ENCODE measurements at regions not wholly inside any gene's neighbourhood (a gene's known extent, or its start where the extent isn't known, plus 50 kb on each side); places are given as distances from the start of the nearest gene placed in this dataset.

DNA sequence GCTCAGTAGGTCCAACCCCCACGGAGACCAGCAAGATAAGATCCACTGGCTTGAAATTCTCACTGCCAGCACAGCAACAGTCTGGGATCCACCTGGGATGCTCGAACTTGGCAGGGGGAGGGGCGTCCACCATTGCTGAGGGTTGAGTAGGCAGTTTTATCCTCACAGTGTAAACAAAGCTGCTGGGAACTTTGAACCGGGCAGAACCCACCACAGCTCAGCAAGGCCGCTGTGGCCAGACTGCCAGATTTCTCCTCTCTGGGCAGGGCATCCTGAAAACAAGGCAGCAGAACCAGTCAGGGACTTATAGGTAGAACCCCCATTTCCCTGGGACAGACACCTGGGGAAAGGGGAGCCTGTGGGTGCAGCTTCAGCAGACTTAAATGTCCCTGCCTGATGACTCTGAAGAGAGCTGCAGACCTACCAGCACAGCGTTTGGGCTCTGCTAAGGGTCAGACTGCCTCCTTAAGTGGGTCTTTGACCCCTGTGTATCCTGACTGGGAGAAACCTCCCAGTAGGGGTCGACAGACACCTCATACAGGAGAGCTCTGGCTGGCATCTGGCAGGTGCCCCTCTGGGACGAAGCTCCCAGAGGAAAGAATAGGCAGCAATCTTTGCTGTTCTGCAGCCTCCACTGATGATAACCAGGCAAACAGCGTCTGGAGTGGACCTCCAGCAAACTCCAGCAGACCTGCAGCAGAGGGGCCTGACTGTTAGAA is 782.4 kb upstream of the EYS start (continued):
- no peak for TF ChIP-seq ZNF112 (tag by site-specific recombination; IDR thresholded peaks at IDR 0.05)
- TF ChIP-seq ZNF266 (tag by site-specific recombination; IDR thresholded peaks at IDR 0.05; ENCODE audit: low read depth): no peak

DNA sequence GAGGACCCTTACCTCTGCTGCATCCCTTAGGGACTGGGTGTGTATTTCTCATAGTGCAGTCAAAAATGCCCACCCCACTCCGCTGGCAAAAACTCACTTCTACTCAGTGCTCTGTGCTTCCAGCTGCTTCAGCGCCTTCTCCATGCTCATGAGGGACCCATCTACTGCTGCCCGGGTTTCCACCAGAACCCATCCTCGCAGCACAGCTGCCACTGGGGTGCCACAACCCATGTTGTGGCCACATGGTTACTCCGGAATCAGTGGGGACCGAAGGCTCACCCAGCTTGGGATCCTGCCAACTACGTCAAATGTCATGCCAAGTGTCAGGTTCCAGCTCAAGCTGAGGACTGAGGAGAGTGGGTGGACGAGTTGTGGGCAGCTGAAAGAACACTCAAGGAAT is 774.2 kb upstream of the EYS start:
- POLR2A ChIA-PET: no interaction called here
- CTCF ChIA-PET: interaction anchor here (0.6 to 2.3 kb wide), 2 partner anchors 15 to 293 kb away, joined by 3 to 9 read pairs; no protein-coding TSS in a partner anchor
- Histone ChIP-seq H3K27ac (ENCODE audit: extremely low read depth, low read depth, low read length) (no peak overlapping the region), H3K4me1 (ENCODE audit: control insufficient read depth, insufficient read depth, low read length) (no peaks in the 10 kb centered on the region), H3K9me3 (ENCODE audit: control insufficient read depth, insufficient read depth, low read depth, low read length) (no peaks in the 10 kb centered on the region), H3K4me3 (ENCODE audit: low read depth, low read length) (no peak overlapping the region), H3K36me3 (ENCODE audit: control insufficient read depth in 2 of 2, insufficient read depth in 1 of 2, low read length in 2 of 2) (no peaks in the 10 kb centered on the region)
- no peak for TF ChIP-seq ZNF843 (tag by site-specific recombination; IDR thresholded peaks at IDR 0.05)

DNA sequence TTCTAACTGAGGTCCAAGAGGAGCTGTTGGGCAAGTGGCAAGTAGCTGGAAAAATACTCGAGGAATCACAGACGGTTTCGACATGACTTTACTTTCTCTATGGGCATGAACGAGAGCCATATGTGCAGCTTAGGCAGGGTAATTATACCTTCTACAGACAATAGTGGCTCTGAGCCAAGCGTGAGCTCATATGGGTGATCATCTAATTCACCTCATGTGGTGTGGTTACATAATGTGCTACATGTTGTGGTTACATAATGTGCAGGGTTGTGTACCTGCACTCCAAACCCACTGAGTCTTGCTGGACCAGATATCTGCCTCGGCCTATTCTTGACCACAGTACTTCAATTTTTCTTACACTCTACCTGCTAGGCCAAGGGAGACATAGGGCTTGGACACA is 771.7 kb upstream of the EYS start:
- POLR2A ChIA-PET: no interaction called here
- CTCF ChIA-PET: no interaction called here
- TF ChIP-seq SP7 (tag by site-specific recombination; IDR thresholded peaks at IDR 0.05) (0 out of 2 replicates have a peak, but pooled peaks have one; percentile 31), SETDB1 (IDR thresholded peaks at IDR 0.05; ENCODE audit: insufficient read length, low read length) (peak; percentile 23), ZNF416 (tag by site-specific recombination; IDR thresholded peaks at IDR 0.05) (no peak), ZNF37A (tag by site-specific recombination; IDR thresholded peaks at IDR 0.05) (no peak), ZNF768 (tag by site-specific recombination; IDR thresholded peaks at IDR 0.05) (no peak)
- TF ChIP-seq, protein P1, sequence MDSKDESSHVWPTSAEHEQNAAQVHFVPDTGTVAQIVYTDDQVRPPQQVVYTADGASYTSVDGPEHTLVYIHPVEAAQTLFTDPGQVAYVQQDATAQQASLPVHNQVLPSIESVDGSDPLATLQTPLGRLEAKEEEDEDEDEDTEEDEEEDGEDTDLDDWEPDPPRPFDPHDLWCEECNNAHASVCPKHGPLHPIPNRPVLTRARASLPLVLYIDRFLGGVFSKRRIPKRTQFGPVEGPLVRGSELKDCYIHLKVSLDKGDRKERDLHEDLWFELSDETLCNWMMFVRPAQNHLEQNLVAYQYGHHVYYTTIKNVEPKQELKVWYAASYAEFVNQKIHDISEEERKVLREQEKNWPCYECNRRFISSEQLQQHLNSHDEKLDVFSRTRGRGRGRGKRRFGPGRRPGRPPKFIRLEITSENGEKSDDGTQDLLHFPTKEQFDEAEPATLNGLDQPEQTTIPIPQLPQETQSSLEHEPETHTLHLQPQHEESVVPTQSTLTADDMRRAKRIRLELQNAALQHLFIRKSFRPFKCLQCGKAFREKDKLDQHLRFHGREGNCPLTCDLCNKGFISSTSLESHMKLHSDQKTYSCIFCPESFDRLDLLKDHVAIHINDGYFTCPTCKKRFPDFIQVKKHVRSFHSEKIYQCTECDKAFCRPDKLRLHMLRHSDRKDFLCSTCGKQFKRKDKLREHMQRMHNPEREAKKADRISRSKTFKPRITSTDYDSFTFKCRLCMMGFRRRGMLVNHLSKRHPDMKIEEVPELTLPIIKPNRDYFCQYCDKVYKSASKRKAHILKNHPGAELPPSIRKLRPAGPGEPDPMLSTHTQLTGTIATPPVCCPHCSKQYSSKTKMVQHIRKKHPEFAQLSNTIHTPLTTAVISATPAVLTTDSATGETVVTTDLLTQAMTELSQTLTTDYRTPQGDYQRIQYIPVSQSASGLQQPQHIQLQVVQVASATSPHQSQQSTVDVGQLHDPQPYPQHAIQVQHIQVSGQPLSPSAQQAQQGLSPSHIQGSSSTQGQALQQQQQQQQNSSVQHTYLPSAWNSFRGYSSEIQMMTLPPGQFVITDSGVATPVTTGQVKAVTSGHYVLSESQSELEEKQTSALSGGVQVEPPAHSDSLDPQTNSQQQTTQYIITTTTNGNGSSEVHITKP (tag by site-specific recombination; IDR thresholded peaks at IDR 0.05): no peak
- no peak overlapping the region for H3K27ac ChIP-seq (ENCODE audit: extremely low read depth, low read depth, low read length)
- no peaks in the 10 kb centered on the region for H3K9me3 ChIP-seq (ENCODE audit: control insufficient read depth, insufficient read depth, low read depth, low read length)
- no peak overlapping the region for H3K4me3 ChIP-seq (ENCODE audit: low read depth, low read length)
- no peaks in the 10 kb centered on the region for H3K4me1 ChIP-seq (ENCODE audit: control insufficient read depth, insufficient read depth, low read length)
- H3K36me3 ChIP-seq (ENCODE audit: control insufficient read depth in 2 of 2, insufficient read depth in 1 of 2, low read length in 2 of 2): no peaks in the 10 kb centered on the region

DNA sequence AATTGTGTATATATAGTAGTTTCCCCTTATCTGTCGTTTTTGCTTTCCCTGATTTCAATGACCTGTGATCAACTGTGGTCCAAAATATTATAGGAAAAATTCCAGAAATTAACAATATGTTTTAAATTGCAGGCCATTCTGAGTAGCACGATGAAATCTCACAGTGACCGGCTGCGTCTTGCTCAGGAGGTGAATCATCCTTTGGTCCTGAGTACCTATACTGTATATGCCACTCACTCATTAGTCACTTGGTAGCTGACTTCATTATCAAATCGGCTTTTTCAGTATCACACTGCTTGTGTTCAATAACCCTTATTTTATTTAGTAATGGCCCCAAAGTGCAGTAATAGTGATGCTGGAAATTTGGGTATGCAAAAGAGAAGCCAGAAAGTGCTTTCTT is 728.3 kb upstream of the EYS start:
- Histone ChIP-seq H3K36me3 (ENCODE audit: control insufficient read depth in 2 of 2, insufficient read depth in 1 of 2, low read length in 2 of 2) (no peaks in the 10 kb centered on the region), H3K9me3 (ENCODE audit: control insufficient read depth, insufficient read depth, low read depth, low read length) (no peaks in the 10 kb centered on the region), H3K27ac (ENCODE audit: extremely low read depth, low read depth, low read length) (no peak overlapping the region), H3K4me3 (ENCODE audit: low read depth, low read length) (no peak overlapping the region), H3K4me1 (ENCODE audit: control insufficient read depth, insufficient read depth, low read length) (no peaks in the 10 kb centered on the region)
- ChIA-PET CTCF (no interaction called here), POLR2A (no interaction called here)
- TF ChIP-seq, protein P2, sequence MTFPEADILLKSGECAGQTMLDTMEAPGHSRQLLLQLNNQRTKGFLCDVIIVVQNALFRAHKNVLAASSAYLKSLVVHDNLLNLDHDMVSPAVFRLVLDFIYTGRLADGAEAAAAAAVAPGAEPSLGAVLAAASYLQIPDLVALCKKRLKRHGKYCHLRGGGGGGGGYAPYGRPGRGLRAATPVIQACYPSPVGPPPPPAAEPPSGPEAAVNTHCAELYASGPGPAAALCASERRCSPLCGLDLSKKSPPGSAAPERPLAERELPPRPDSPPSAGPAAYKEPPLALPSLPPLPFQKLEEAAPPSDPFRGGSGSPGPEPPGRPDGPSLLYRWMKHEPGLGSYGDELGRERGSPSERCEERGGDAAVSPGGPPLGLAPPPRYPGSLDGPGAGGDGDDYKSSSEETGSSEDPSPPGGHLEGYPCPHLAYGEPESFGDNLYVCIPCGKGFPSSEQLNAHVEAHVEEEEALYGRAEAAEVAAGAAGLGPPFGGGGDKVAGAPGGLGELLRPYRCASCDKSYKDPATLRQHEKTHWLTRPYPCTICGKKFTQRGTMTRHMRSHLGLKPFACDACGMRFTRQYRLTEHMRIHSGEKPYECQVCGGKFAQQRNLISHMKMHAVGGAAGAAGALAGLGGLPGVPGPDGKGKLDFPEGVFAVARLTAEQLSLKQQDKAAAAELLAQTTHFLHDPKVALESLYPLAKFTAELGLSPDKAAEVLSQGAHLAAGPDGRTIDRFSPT (tag by site-specific recombination; IDR thresholded peaks at IDR 0.05): no peak
- TF ChIP-seq, protein P3, sequence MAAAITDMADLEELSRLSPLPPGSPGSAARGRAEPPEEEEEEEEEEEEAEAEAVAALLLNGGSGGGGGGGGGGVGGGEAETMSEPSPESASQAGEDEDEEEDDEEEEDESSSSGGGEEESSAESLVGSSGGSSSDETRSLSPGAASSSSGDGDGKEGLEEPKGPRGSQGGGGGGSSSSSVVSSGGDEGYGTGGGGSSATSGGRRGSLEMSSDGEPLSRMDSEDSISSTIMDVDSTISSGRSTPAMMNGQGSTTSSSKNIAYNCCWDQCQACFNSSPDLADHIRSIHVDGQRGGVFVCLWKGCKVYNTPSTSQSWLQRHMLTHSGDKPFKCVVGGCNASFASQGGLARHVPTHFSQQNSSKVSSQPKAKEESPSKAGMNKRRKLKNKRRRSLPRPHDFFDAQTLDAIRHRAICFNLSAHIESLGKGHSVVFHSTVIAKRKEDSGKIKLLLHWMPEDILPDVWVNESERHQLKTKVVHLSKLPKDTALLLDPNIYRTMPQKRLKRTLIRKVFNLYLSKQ (tag by site-specific recombination; IDR thresholded peaks at IDR 0.05; ENCODE audit: borderline replicate concordance): no peak
- TF ChIP-seq ZNF202 (tag by site-specific recombination; IDR thresholded peaks at IDR 0.05; ENCODE audit: borderline replicate concordance) (no peak), ZFHX2 (tag by site-specific recombination; conservative IDR thresholded peaks at IDR 0.05) (no peak), ZNF658 (tag by site-specific recombination; IDR thresholded peaks at IDR 0.05) (no peak), ZNF23 (tag by site-specific recombination; IDR thresholded peaks at IDR 0.05; ENCODE audit: borderline replicate concordance) (no peak)
- TF ChIP-seq, protein P4, sequence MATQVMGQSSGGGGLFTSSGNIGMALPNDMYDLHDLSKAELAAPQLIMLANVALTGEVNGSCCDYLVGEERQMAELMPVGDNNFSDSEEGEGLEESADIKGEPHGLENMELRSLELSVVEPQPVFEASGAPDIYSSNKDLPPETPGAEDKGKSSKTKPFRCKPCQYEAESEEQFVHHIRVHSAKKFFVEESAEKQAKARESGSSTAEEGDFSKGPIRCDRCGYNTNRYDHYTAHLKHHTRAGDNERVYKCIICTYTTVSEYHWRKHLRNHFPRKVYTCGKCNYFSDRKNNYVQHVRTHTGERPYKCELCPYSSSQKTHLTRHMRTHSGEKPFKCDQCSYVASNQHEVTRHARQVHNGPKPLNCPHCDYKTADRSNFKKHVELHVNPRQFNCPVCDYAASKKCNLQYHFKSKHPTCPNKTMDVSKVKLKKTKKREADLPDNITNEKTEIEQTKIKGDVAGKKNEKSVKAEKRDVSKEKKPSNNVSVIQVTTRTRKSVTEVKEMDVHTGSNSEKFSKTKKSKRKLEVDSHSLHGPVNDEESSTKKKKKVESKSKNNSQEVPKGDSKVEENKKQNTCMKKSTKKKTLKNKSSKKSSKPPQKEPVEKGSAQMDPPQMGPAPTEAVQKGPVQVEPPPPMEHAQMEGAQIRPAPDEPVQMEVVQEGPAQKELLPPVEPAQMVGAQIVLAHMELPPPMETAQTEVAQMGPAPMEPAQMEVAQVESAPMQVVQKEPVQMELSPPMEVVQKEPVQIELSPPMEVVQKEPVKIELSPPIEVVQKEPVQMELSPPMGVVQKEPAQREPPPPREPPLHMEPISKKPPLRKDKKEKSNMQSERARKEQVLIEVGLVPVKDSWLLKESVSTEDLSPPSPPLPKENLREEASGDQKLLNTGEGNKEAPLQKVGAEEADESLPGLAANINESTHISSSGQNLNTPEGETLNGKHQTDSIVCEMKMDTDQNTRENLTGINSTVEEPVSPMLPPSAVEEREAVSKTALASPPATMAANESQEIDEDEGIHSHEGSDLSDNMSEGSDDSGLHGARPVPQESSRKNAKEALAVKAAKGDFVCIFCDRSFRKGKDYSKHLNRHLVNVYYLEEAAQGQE (tag by site-specific recombination; IDR thresholded peaks at IDR 0.05): no peak
- TF ChIP-seq, protein P5, sequence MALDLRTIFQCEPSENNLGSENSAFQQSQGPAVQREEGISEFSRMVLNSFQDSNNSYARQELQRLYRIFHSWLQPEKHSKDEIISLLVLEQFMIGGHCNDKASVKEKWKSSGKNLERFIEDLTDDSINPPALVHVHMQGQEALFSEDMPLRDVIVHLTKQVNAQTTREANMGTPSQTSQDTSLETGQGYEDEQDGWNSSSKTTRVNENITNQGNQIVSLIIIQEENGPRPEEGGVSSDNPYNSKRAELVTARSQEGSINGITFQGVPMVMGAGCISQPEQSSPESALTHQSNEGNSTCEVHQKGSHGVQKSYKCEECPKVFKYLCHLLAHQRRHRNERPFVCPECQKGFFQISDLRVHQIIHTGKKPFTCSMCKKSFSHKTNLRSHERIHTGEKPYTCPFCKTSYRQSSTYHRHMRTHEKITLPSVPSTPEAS (tag by site-specific recombination; IDR thresholded peaks at IDR 0.05): no peak

All from HEK293 (cell line).